SU-DHL-6 (cell line): ENCODE measurements at regions not wholly inside any gene's neighbourhood (a gene's known extent, or its start where the extent isn't known, plus 50 kb on each side); places are given as distances from the start of the nearest gene placed in this dataset.

Source experiments
- H2AFZ ChIP-seq: fragments of 200-600 bp; sonication (generic); 2 replicates; pipeline ENCODE4 v1.6.1; 2014; ENCODE audit warnings: low read depth, mild to moderate bottlenecking, moderate library complexity, mixed read lengths, antibody characterized with exemption, low read length; ENCODE audit not compliant: severe bottlenecking
- H3F3A ChIP-seq: fragments of 200-600 bp; shearing (Covaris generic); 2 replicates; pipeline ENCODE4 v1.6.0; 2016; ENCODE audit warnings: antibody characterized with exemption, mild to moderate bottlenecking; ENCODE audit not compliant: insufficient read depth
- H3K27ac ChIP-seq: fragments of 200-600 bp; sonication (generic); 2 replicates; pipeline ENCODE4 v1.5.1; 2016; ENCODE audit warnings: low read depth, mild to moderate bottlenecking, low read length, moderate library complexity, mixed read lengths
- H3K27me3 ChIP-seq: fragments of 200-600 bp; sonication (generic), shearing (Covaris generic); 2 replicates; pipeline ENCODE4 v1.6.0; 2014; ENCODE audit warnings: mild to moderate bottlenecking, low read length
- H3K36me3 ChIP-seq: fragments of 200-600 bp; sonication (generic); 2 replicates; pipeline ENCODE4 v1.6.1; 2014; ENCODE audit warnings: mild to moderate bottlenecking, low read length, mixed read lengths
- H3K4me2 ChIP-seq: fragments of 300-600, 200-600 bp; shearing (Covaris generic), sonication (generic); 2 replicates; pipeline ENCODE4 v1.6.0; 2014; ENCODE audit warnings: low read length, low read depth, mild to moderate bottlenecking; ENCODE audit not compliant: poor library complexity, severe bottlenecking
- H3K4me3 ChIP-seq: fragments of 200-600 bp; sonication (generic); 2 replicates; pipeline ENCODE4 v1.5.1; 2014; ENCODE audit warnings: antibody characterized with exemption, low read length, mild to moderate bottlenecking, mixed read lengths; ENCODE audit not compliant: insufficient read depth, poor library complexity, severe bottlenecking
- H3K79me2 ChIP-seq: fragments of 200-600 bp; sonication (generic); 2 replicates; pipeline ENCODE4 v1.6.1; 2014; ENCODE audit warnings: mild to moderate bottlenecking, low read length, moderate library complexity; ENCODE audit not compliant: insufficient read depth
- H3K9ac ChIP-seq: fragments of 200-600 bp; sonication (generic); 2 replicates; pipeline ENCODE4 v1.7.0; 2014; ENCODE audit warnings: mild to moderate bottlenecking, low read length
- H3K9me2 ChIP-seq: fragments of 200-600 bp; sonication (generic); replicated peaks from 2 replicates; pipeline ENCODE4 v1.6.1; 2014; ENCODE audit warnings: low read length; ENCODE audit not compliant: insufficient read depth
- H3K9me3 ChIP-seq: fragments of 200-600 bp; sonication (generic); 2 replicates; pipeline ENCODE4 v1.6.1; 2014; ENCODE audit warnings: low read length, mixed read lengths; ENCODE audit not compliant: insufficient read depth
- H4K20me1 ChIP-seq: fragments of 200-600 bp; sonication (generic); 2 replicates; pipeline ENCODE4 v1.6.1; 2014; ENCODE audit warnings: low read depth, mild to moderate bottlenecking, antibody characterized with exemption, low read length, moderate library complexity, mixed read lengths
- CTCF ChIP-seq: fragments of 200-600 bp; sonication (generic); IDR thresholded peaks from one replicate; pipeline ENCODE4 v1.5.1; 2017; ENCODE audit warnings: antibody characterized with exemption, mild to moderate bottlenecking, low read length, moderate library complexity; ENCODE audit not compliant: insufficient read depth, poor library complexity, severe bottlenecking
- EZH2phosphoT487 ChIP-seq: fragments of 200-600 bp; sonication (generic), shearing (Covaris generic); conservative IDR thresholded peaks from 2 replicates; pipeline ENCODE4 v1.6.1; 2018; ENCODE audit warnings: mild to moderate bottlenecking, antibody characterized with exemption, low read length, moderate library complexity, mixed read lengths

- H3F3A ChIP-seq = no peaks in the 10 kb centered on the region
- no peak overlapping the region for H3K27ac ChIP-seq
- H3K4me3 ChIP-seq = no peak overlapping the region
- H3K79me2 ChIP-seq = no peaks in the 10 kb centered on the region
- no peak overlapping the region for H2AFZ ChIP-seq
- H3K4me2 ChIP-seq = no peak overlapping the region
- no peak overlapping the region for H3K9ac ChIP-seq
- no peaks in the 10 kb centered on the region for H3K36me3 ChIP-seq
- H3K27me3 ChIP-seq = no peaks in the 10 kb centered on the region
- no peaks in the 10 kb centered on the region for H4K20me1 ChIP-seq
- no peaks in the 10 kb centered on the region for H3K9me3 ChIP-seq
- H3K9me2 ChIP-seq = no peaks in the 10 kb centered on the region
- TF ChIP-seq CTCF (no peak), EZH2phosphoT487 (no peak)
Measured at GRCh38 chr5:40453689-40454088, 226.0 kb upstream of the PTGER4 start.

- H2AFZ ChIP-seq = no peak overlapping the region
- no peak overlapping the region for H3K4me2 ChIP-seq
- H3K9me2 ChIP-seq = no peaks in the 10 kb centered on the region
- no peak overlapping the region for H3K9ac ChIP-seq
- no peak overlapping the region for H3K27ac ChIP-seq
- TF ChIP-seq CTCF (no peak), EZH2phosphoT487 (no peak)
- H4K20me1 ChIP-seq = no peaks in the 10 kb centered on the region
- H3K36me3 ChIP-seq = no peaks in the 10 kb centered on the region
- no peaks in the 10 kb centered on the region for H3K27me3 ChIP-seq
- no peaks in the 10 kb centered on the region for H3K79me2 ChIP-seq
- H3K4me3 ChIP-seq = no peak overlapping the region
- H3F3A ChIP-seq = no peaks in the 10 kb centered on the region
- H3K9me3 ChIP-seq = no peaks in the 10 kb centered on the region
Measured at GRCh38 chr5:40452874-40453624, 226.7 kb upstream of the PTGER4 start.

- H3K79me2 ChIP-seq = no peaks in the 10 kb centered on the region
- no peaks in the 10 kb centered on the region for H3K27me3 ChIP-seq
- no peak overlapping the region for H2AFZ ChIP-seq
- H4K20me1 ChIP-seq = no peaks in the 10 kb centered on the region
- H3K4me2 ChIP-seq = no peak overlapping the region
- H3K27ac ChIP-seq = no peak overlapping the region
- H3F3A ChIP-seq = no peaks in the 10 kb centered on the region
- TF ChIP-seq EZH2phosphoT487 = no peak
- no peak for TF ChIP-seq CTCF
- no peak overlapping the region for H3K9ac ChIP-seq
- no peaks in the 10 kb centered on the region for H3K9me2 ChIP-seq
- H3K9me3 ChIP-seq = no peaks in the 10 kb centered on the region
- no peaks in the 10 kb centered on the region for H3K36me3 ChIP-seq
- no peak overlapping the region for H3K4me3 ChIP-seq
Measured at GRCh38 chr5:40447438-40447837, 232.3 kb upstream of the PTGER4 start.
